Testis (tissue), 2 donors: ENCODE measurements at regions not wholly inside any gene's neighbourhood (a gene's known extent, or its start where the extent isn't known, plus 50 kb on each side); places are given as distances from the start of the nearest gene placed in this dataset.

ENCODE experiments used
- POLR2A ChIP-seq: fragments of 450-650 bp; IDR thresholded peaks from one replicate; pipeline ENCODE4 v1.6.1; 2017; ENCODE audit warnings: antibody characterized with exemption, mild to moderate bottlenecking, moderate library complexity
- TF ChIP-seq, protein P1 (sequence below), 3 experiments: fragments of 450-650 bp in 2 of 3; fragments of 200-600 bp in 1 of 3; sonication (generic) in 1 of 3; IDR thresholded peaks; one replicate each; pipeline ENCODE4 v1.5.1; 2016 to 2019; ENCODE audit warnings: antibody characterized with exemption in 3 of 3, mild to moderate bottlenecking in 2 of 3, moderate library complexity in 1 of 3

- TF ChIP-seq, protein P1, sequence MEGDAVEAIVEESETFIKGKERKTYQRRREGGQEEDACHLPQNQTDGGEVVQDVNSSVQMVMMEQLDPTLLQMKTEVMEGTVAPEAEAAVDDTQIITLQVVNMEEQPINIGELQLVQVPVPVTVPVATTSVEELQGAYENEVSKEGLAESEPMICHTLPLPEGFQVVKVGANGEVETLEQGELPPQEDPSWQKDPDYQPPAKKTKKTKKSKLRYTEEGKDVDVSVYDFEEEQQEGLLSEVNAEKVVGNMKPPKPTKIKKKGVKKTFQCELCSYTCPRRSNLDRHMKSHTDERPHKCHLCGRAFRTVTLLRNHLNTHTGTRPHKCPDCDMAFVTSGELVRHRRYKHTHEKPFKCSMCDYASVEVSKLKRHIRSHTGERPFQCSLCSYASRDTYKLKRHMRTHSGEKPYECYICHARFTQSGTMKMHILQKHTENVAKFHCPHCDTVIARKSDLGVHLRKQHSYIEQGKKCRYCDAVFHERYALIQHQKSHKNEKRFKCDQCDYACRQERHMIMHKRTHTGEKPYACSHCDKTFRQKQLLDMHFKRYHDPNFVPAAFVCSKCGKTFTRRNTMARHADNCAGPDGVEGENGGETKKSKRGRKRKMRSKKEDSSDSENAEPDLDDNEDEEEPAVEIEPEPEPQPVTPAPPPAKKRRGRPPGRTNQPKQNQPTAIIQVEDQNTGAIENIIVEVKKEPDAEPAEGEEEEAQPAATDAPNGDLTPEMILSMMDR (IDR thresholded peaks at IDR 0.05), result no peak
- no peak for TF ChIP-seq POLR2A
Measured at GRCh38 chr6:6973721-6974120, 134.0 kb upstream of the RREB1 start.
